HG03159 (cell line): ENCODE measurements at regions not wholly inside any gene's neighbourhood (a gene's known extent, or its start where the extent isn't known, plus 50 kb on each side); places are given as distances from the start of the nearest gene placed in this dataset.

Experiments
- ATAC-seq: cut with Tn5 transposase; IDR thresholded peaks from one replicate; pipeline ENCODE4 v1.9.1; 2021; ENCODE audit warnings: mild to moderate bottlenecking, moderate library complexity; ENCODE audit not compliant: unreplicated experiment

GRCh38 chr9:120214332-120214731 is 365.6 kb downstream of the CDK5RAP2 start:
- ATAC-seq: no peak

GRCh38 chr9:120212853-120213200 is 367.1 kb downstream of the CDK5RAP2 start:
- peak; percentile 33 for ATAC-seq

GRCh38 chr9:120212153-120212852 is 367.7 kb downstream of the CDK5RAP2 start:
- peak; percentile 59 for ATAC-seq

GRCh38 chr9:120210274-120210673 is 369.7 kb downstream of the CDK5RAP2 start:
- no peak for ATAC-seq

- ATAC-seq: no peak
These were observed 376.9 kb downstream of the CDK5RAP2 start for GRCh38 chr9:120202856-120203654.

- no peak for ATAC-seq
These were observed 381.9 kb downstream of the CDK5RAP2 start for GRCh38 chr9:120198027-120198426.

- ATAC-seq: no peak
These were observed 382.4 kb downstream of the CDK5RAP2 start for GRCh38 chr9:120197605-120198004.

- no peak for ATAC-seq
These were observed 388.8 kb downstream of the CDK5RAP2 start for GRCh38 chr9:120191141-120191540.

- no peak for ATAC-seq
These were observed 392.2 kb downstream of the CDK5RAP2 start for GRCh38 chr9:120187758-120188157.

GRCh38 chr9:120186276-120186675 is 393.7 kb downstream of the CDK5RAP2 start:
- no peak for ATAC-seq

GRCh38 chr9:120184266-120184665 is 395.7 kb downstream of the CDK5RAP2 start:
- peak; percentile 70 for ATAC-seq

- ATAC-seq: no peak
These were observed 396.4 kb downstream of the CDK5RAP2 start for GRCh38 chr9:120183615-120184014.

- no peak for ATAC-seq
These were observed 398.0 kb downstream of the CDK5RAP2 start for GRCh38 chr9:120182011-120182410.

GRCh38 chr9:120177121-120177520 is 402.8 kb downstream of the CDK5RAP2 start:
- no peak for ATAC-seq

- ATAC-seq: no peak
These were observed 404.9 kb downstream of the CDK5RAP2 start for GRCh38 chr9:120175031-120175430.

- ATAC-seq: no peak
These were observed 418.2 kb downstream of the CDK5RAP2 start for GRCh38 chr9:120161776-120162175.

- ATAC-seq: no peak
These were observed 421.7 kb downstream of the CDK5RAP2 start for GRCh38 chr9:120158221-120158620.

- ATAC-seq: no peak
These were observed 423.6 kb downstream of the CDK5RAP2 start for GRCh38 chr9:120156376-120156775.

- no peak for ATAC-seq
These were observed 426.7 kb downstream of the CDK5RAP2 start for GRCh38 chr9:120153258-120153657.

GRCh38 chr9:120152295-120152694 is 427.7 kb downstream of the CDK5RAP2 start:
- no peak for ATAC-seq

GRCh38 chr9:120151806-120152205 is 428.2 kb downstream of the CDK5RAP2 start:
- no peak for ATAC-seq

- no peak for ATAC-seq
These were observed 428.8 kb downstream of the CDK5RAP2 start for GRCh38 chr9:120151149-120151548.
